ENCODE measurements at regions not wholly inside any gene's neighbourhood (a gene's known extent, or its start where the extent isn't known, plus 50 kb on each side); places are given as distances from the start of the nearest gene placed in this dataset.

DNA sequence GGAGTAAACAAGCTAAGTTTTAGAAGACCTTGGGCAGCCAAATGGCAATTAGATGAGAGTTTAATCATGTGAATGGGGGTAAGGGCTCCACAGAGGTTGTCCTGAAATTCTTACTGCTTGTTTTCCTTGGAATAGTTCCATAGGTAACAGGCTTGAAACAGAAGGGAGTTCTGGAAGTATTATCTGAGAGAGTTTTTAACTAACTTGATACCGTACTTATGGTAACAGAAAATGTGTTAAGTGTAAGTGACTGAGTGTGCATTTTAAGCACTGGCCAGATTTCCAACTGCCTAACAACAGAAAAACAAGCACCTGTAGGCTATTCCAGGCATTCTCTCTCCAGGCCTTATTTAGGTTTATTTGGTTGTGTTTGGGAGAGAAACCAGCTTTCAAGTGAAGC, 414.6 kb upstream of the PDE3A start:
- DNase-seq (no peak), ATAC-seq (no peak)

DNA sequence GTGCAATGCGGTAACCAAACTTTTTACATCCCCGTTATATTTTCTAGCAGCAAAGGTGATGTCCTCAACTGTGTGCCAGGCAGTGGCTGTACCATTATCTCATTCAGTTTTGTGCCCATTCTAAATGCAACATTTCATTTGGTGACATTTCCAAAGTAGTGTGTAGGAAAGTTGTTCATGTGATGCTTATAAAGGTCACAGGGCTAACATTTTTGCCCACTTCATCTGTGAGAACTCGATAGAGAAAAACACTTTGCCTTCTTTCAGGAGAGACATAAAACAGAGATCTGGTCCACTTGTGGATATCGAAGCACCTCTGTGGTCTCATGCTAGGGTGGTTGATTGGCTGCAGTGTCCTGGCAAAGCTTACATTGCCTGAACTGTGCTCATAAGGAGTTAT, 414.2 kb upstream of the PDE3A start:
- no peak for DNase-seq
- ATAC-seq: no peak

DNA sequence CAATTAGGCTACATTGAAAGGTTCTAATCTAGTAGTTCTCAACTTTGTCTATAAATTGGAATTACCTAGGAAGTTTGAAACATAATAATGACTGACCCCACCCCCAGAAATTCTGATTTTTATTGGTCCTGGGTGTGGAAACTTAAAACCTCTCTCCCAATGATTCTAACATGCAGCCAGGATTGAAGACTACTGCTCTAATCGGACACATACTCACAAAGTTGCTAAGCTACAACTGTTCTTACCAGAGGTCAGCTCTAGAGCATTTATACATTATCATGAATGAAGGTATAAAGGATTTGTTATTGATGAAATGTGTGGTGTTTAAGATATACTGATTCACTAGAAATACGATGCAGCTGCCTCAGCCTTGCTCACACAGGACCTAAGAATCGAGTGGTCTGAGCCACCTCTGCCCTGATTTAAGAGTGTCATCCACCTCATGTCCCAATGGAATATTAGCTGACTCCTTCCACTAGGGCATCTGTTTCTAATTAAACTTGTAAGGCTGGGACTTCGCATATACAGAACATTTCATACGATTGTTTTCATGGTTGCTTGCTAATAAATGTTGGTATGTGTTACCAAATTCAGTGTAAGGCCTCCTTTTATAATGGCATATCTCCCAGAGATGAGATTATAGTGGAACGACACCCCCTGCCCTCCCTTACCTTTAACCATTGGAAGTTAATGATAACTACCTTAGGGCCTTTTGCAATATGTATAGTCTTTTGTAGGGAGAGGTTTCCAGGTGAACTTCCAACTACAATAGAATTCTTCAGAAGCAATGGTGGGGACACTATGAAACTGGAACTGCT, 410.8 kb upstream of the PDE3A start:
- ATAC-seq (no peak), DNase-seq (no peak)

DNA sequence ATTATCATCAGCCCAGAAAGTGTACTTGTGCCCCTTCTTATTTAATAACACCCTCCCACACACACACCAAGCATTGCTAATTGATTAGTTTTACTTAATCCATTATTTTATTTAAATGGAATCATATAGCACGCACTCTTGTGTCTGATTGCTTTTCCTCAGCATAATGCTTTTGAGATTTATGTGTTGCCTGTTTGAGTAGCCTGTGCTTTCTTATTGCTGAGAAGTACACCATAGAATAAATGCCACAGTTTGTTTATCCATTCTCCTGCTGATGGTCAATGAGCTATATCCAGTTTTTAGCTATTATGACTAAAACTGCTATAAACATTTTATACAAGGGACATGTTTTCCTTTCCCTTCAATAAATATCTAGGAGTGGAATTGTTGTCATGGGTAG, 409.9 kb upstream of the PDE3A start:
- DNase-seq: no peak
- ATAC-seq: no peak

DNA sequence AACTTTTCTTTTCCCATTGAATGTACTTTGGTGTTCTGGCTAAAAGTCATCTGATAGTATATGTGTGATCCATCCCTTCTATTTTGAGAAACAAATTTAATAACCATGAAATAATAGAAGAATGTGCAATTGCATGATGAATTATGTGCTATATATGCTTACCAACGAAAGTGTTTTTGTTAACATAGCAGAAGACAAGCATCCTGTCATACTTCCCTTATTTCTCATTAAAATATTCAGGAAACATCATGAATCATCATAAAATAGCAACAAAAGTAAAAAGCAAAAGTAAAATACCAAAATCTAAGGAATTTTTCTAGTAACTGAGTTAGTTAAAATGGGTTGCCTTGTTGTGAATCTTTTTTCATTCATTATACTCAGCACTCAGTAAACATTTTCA, 409.0 kb upstream of the PDE3A start:
- no peak for DNase-seq
- ATAC-seq: no peak

DNA sequence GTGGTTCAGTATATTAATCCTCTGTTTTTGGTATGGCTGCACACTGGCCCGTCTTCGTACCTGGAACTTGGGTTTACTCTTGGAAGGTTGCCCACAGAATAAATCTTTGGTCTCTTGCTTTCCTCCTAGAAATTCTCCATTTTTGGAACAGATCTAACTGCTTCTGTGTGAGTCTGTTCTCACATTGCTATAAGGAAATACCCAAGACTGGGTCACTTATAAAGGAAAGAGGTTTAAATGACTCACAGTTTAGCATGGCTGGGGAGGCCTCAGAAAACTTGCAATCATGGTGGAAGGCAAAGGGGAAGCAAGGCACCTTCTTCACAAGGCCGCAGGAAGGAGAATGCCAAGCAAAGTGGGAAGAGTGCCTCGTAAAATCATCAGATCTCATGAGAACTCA, 407.8 kb upstream of the PDE3A start:
- no peak for ATAC-seq
- no peak for DNase-seq

DNA sequence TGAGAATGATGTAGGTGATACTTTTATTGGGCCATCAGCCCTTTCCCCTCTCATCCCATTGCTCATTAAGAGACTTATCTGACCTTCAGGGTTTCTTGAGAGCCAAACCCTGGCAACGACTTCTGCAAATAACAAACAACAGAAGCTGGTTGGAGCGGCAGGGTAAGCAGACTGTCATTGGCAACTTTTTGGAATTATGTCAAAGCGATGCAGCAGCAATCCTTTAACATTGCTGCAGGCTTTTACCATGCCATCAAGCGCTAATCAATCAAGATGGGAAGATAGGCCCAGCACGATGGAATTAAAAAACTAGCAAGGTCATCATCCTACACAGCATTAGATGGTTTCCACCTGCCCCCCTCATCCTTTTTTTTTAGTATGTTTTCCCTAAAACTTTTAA, 406.1 kb upstream of the PDE3A start:
- DNase-seq (no peak), ATAC-seq (no peak)

DNA sequence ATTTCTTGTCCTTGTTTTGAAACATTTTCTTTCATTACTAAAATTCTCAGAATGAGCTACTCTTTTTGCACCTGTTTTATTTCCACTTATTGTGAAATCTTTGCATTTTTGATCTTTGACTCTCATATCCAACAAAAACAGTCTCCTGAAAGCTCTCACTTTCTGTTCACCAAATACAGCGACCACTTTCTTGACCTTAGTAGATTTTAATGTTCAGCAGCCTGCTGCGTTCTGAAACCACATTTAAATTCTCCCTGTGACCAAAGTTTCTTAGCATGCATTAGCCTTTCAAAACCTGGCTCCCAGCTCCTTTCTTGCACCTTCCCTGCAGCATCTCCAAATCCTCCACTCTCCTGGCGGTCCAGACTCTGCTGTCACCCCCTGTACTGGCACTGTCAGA, 404.4 kb upstream of the PDE3A start:
- ATAC-seq: no peak
- no peak for DNase-seq

DNA sequence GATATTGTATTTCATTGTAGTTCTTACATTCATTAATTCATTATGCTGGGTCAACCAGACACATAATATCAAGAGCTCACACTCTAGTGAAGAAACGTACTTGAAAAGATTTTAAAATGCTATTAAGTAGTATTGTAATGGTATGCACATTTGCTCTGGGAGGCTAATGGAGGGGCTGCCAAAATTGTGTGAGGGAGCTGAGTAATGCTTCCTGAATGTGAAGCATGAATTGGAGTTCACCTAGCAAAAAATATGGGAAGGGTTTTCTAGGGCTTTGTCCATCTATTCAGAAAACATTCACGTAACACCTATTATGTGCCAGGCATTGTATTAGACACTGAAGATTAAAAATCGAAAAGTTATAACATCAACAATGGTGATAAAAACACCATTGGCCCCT, 403.8 kb upstream of the PDE3A start:
- no peak for ATAC-seq
- no peak for DNase-seq

DNA sequence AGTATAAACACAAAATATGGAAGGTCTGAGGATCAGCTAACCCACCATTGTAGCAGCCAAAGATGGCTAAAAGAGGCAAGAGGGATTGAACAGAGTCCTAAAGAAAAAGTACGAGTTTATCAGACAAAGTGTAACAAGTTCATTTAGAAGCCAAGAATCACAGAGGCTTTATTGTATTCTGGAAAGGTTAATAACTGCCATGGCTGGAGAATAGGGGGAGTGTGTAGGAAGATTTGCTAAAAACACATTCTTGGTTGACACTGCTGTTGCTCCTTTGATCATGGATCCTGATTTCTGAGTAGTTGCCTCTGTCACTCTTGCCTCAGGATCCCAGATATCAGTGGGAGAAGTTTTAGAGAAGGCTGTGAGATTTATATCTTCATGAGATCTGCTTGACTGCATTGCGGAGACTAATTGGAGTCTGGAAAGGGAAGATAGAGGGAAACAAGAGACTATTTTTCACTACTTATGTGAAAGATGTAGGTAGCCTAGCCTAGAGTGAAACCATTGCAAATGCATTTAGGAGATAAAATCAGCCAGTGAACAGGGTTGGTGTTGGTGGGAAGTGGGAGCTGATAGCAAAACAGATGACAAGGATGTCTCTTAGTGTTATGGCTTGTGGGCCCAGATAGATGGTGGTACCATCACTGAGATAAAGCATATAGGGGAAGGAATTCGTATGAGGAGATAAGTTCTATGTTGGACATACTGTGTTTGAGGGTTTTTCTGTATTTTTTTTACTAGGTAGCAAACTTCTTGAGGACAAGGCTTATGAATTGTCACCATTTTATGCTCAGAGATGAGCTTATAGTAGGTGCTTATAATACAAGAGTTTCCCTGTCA, 402.9 kb upstream of the PDE3A start:
- DNase-seq (no peak), ATAC-seq (no peak)

DNA sequence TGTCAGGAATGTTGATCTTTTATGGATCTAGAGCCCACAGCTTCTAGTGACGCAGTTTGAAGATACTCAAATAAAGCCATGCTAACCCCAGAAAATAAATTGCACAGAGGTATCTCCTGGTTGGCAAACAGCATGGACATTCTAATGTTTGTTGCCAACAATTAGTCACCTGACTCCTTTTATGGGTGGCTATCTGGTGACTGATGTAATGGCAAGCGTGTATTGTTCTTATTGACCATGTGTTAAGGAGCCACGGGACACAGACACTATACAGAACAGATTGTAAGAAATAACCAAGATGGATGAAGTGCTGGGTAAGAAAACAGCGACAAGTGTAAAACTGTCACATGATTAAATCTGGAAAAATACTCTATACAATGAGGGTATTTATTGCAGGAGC, 401.3 kb upstream of the PDE3A start:
- no peak for ATAC-seq
- no peak for DNase-seq

DNA sequence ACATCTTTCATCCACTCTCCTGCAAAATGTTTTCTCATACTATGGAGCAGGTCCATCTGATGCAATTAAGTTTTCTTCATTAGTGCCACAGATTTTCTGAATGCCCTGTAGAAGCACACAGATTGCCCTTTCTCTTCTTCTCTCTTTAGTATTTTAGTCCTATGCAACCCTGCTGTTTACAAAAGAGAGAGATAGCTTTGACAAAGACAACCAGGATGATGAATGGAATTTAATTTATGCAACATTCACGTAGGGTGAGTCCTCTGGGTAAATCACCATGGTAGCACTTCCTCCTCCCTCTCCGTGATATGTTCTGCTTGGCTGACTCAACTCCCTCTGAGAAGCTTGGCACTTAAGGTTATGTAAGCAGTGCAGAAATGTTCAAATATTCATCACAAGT, 400.9 kb upstream of the PDE3A start:
- ATAC-seq: no peak
- DNase-seq: no peak

DNA sequence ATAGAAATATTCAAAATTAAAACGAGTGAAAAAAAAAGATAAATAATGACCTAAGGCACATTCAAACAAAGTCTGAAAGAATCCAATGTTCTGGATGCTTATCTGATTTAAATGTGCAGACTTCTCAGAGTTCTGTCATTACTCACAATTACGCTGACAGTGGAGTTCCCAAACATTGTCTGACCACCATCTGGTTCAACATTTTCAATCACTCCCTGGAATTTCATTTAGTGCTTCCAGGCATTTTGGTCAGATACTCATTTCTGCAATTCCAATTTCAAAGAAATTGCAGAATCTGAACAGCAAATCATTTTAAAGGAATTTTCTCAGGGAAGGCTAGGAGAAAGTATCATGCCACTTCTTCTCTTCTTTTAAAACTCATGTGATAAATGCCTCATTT, 398.2 kb upstream of the PDE3A start:
- DNase-seq: no peak
- no peak for ATAC-seq

DNA sequence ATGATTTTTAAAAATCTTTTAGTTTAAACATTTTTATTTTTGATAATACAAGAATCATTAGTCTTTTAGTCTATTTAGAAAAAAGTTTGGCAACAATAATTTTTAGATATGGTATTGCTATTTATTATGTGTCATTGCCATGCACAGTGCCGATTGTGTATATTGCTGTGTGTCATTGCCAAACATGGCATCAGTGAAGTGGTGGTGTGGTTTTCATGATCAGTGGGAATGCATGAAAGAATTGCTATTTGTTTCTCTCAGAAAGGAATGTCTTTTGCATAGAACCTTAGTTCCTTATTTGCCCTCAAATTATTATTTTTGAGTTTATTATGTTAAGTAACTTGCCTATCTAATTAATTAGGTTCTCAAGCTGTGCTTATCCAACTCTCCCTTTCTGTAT, 397.5 kb upstream of the PDE3A start:
- ATAC-seq: no peak

DNA sequence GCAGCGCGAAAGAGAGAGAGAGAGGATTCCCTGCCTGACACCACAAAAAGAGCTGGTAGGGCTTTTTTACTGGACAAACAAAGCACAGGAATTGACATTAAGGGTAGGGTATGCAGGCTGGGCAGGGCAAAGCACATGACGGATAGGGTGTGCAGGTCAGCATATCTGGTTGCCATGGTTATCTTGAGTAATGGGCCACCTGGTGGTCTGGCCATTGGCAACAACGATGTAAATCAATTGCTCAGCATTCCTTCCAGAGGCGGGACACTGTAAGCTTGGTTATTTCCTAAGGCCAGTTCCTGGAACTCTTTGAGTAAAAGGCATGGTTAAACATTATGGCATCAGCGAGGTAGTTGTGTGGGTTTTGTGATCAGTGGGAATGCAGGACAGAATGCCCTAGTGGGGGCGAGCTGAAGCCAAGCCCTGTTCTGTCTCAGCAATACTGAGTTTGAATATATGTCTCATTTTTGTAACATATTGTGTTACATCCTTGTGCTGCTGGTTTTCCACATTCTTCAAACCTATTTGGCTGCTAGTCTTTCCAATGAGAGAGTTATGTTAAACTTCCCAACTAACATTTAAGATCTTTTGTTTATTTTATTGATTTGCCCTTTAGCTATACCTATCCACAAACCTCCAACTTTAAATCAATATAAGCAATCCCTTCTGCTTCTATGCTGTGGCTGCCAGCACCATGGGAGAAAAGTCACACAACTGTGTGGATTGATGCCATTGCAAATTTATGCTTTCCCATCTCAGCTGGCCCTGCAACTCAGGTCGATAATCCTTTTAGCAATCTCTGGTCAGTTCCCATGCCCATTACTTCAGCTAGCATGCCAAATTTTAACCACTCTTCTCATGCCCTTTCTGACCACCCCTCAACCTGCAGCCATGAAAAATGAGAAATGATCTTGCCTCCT, 396.7 kb upstream of the PDE3A start:
- ATAC-seq: no peak
- no peak for DNase-seq

More for the DNA sequence above, 397.5 kb upstream of the PDE3A start:
- DNase-seq: no peak

DNA sequence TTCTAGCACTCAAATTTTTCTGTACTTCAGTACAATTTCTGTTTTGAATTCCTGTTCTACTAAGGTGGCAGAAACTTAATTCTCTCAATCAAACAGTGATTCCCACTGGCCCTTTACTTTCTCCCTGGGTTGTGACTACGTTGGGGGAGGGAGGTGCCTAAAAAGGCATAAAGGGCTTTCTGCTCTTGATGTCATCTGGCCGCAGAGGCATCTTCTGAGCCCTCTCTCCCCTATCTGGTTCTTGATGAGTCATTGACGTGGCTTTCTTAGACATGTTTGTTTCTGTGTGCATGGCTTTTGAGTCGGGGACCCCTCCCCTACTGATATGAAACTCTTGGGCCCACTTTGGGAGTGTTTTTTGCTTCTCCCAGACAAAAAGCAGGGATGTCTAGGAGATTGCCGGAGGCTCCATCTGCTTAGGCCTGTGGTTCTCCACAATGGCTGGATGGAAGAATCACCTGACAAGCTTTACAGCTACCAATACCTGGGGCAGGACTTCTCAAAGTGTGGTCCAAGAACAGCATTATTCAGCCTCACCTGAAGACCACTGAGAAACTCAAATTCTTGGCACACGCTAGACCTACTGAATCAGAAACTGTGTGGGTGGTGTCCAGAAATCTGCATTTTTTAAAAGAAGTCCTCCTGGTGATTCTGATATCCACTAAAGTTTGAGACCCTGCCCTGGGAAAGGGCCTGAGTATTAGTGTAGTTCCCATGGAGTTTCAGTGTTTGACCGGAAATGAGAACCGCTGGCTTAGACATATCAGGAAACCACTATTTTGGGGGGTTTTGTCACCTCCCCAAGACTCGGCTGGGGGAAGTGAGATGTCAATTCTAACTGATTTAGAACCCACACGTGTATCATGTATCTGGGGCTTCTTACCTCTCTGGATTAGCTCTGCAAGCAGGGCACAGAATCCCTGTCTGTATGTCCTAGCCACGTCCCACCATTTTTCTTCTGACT, 395.7 kb upstream of the PDE3A start:
- ATAC-seq: peak; percentile 83

DNA sequence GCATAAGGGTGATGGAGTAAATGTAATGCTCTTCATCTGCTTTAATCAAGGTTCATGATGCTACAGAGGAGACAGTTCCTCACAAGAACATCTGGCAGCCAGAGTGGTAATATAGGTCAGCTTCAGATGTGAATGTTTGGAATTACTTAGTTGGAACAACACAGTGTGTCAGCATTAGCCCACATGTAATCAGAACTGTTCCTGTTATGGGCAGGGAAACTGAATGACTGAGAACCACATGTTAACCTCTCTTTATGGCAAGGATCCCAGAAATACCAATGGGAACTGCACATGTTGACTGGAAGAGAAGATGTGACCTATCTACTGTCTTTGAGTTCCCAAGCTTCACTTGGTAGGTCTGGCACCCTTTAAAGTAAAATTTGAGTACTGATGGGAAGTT, 390.1 kb upstream of the PDE3A start:
- ATAC-seq (no peak), DNase-seq (no peak)

More for the DNA sequence above, 395.7 kb upstream of the PDE3A start:
- DNase-seq: peak; percentile 16

DNA sequence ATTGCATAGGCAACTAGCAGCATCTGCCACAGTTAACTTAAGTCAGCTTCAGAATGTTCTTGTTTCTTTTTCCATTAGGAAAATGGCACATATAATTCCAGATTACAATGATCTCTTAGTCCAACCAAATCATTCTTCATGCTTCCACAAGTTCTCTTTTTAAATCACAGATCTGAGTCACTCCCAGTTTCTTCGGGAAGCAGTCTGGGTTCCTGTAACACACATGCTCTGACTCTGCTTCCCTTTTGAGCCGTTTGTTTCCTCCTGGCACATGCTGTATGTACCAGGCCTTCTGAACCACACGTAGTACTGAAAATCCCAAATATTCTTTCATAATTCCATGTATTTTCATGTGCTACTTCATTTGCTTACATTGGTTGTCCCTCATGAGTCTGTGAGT, 388.8 kb upstream of the PDE3A start:
- ATAC-seq (no peak), DNase-seq (no peak)

DNA sequence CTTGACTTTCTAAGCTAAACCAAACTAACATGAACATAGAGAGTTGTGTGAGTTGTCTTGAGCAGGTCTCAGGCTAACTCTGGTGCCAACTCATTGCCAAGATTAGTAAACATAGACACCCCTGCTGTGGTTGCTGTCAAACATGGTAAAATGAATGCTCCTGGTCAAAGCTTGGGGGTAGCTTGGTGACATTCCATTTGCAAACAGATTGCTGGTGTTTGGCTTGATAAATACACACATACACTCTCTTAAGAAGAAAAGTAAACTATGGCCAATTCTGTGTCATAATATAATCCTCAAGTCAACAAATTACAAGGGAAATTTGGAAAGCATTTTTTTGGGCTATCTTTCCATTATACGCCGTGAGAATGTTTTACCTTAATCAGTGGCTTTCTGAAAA, 386.4 kb upstream of the PDE3A start:
- DNase-seq (no peak), ATAC-seq (no peak)

DNA sequence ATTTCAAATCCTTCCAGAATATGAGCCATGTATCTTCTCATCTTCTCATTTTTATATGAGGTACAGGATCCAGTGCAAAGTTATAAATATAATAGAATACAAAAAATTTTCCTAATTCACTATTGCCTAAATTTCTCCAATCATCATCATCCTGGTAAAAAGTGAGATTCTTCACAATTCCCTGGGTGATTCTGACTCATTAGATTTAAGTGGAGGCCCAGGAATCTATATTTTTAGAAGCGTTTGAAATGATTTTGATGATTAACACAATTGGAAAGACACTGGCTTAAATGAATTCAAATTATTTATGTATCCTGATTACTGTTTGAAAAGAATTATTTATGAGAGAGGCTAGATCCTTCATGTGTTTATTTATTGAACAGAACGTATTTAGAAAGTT, 380.3 kb upstream of the PDE3A start:
- no peak for DNase-seq
- no peak for ATAC-seq

DNA sequence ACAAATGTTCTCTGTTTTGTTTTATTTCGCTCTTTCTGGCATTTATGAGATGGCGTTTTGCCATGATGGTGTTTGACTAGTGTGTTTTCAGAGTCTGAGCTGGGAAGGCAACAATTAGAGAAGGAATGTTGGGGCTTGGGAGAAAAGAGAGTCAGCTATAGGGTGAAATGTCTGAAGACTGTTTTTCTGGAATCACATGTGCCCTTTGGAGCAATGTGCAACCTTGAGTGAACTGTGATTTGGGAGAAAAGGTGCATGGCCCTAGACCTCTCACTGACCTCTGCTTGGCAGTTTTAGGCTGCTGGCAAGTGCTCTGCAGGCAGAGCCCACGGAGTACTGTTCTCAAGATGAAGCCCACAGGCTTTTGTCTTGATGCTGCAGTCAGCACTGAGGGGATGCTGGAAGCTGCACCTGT, 379.9 kb upstream of the PDE3A start:
- ATAC-seq: no peak
- DNase-seq: no peak
